Prostate gland (tissue), 2 donors: ENCODE measurements at regions not wholly inside any gene's neighbourhood (a gene's known extent, or its start where the extent isn't known, plus 50 kb on each side); places are given as distances from the start of the nearest gene placed in this dataset.

ENCODE experiments used
- DNase-seq: peaks from one replicate; pipeline ENCODE4 v3.0.0-alpha.2; 2019; ENCODE audit warnings: low spot score
- H3K27ac ChIP-seq, 2 donors: fragments of 200-600 bp; sonication (generic); 2 replicates each; pipeline ENCODE4 v1.5.1; 2017 to 2019
- H3K27me3 ChIP-seq: fragments of 200-600 bp; sonication (generic); replicated peaks from 2 replicates; pipeline ENCODE4 v1.5.1; 2019; ENCODE audit not compliant: insufficient read depth
- H3K36me3 ChIP-seq, 2 donors: fragments of 200-600 bp; sonication (generic); 1 replicate in 1 of 2; 2 replicates in 1 of 2; pipeline versions ENCODE4 v1.5.1 to v1.8.1; 2017 to 2019
- H3K4me1 ChIP-seq: fragments of 200-600 bp; sonication (generic); replicated peaks from 2 replicates; pipeline ENCODE4 v1.5.1; 2019
- H3K4me3 ChIP-seq, 2 donors: fragments of 200-600 bp; sonication (generic); 2 replicates each; pipeline ENCODE4 v1.5.1; 2017 to 2019
- H3K9me3 ChIP-seq: fragments of 200-600 bp; sonication (generic); 2 replicates; pipeline ENCODE4 v1.5.1; 2017
- CTCF ChIP-seq, 4 experiments: fragments of 200-600 bp in 2 of 4; fragments of 450-650 bp in 2 of 4; sonication (generic) in 2 of 4; IDR thresholded peaks; 1 replicate in 3 of 4; 2 replicates in 1 of 4; pipeline ENCODE4 v1.5.1; 2016 to 2019; ENCODE audit warnings: antibody characterized with exemption in 4 of 4, mild to moderate bottlenecking in 2 of 4, moderate library complexity in 2 of 4
- POLR2A ChIP-seq: fragments of 450-650 bp; IDR thresholded peaks from one replicate; pipeline ENCODE4 v1.6.1; 2016; ENCODE audit warnings: antibody characterized with exemption, mild to moderate bottlenecking
- POLR2AphosphoS5 ChIP-seq: sonication (generic); formaldehyde crosslinking; IDR thresholded peaks from one replicate; pipeline ENCODE4 v1.6.1; 2017; ENCODE audit warnings: antibody characterized with exemption
- WGBS: methylation state at CpG from one replicate; pipeline ENCODE4 v1.1.5; 2018; 5-methylcytosine and 5-hydroxymethylcytosine counted together
- intact Hi-C: fragments of 100-400 bp; cut with DNase I; formaldehyde crosslinking; loops from one replicate; pipeline ENCODE4 v1.14.2; 2022

- H3K9me3 ChIP-seq: no peaks in the 10 kb centered on the region
- H3K4me3 ChIP-seq: no peak overlapping the region
- DNase-seq: no peak
- no peak for TF ChIP-seq CTCF (IDR thresholded peaks at IDR 0.05)
- no peak for TF ChIP-seq POLR2AphosphoS5
- no peak for TF ChIP-seq POLR2A
- no peaks in the 10 kb centered on the region for H3K4me1 ChIP-seq
- no peak overlapping the region for H3K27ac ChIP-seq
- intact Hi-C loops: no loop called here
- H3K36me3 ChIP-seq: no peaks in the 10 kb centered on the region
- H3K27me3 ChIP-seq: no peaks in the 10 kb centered on the region
Observed at GRCh38 chr11:133739481-133739880, 105.8 kb downstream of the SPATA19 start.

- Histone ChIP-seq H3K4me1 (no peaks in the 10 kb centered on the region), H3K27ac (no peak overlapping the region), H3K27me3 (no peaks in the 10 kb centered on the region), H3K4me3 (no peak overlapping the region), H3K9me3 (no peaks in the 10 kb centered on the region), H3K36me3 (no peaks in the 10 kb centered on the region)
- TF ChIP-seq POLR2A (no peak), POLR2AphosphoS5 (no peak), CTCF (IDR thresholded peaks at IDR 0.05) (no peak)
- DNase-seq: no peak
- 100% methylated on average over 1 of the region's 1 CpG for WGBS
- intact Hi-C loops: no loop called here
Observed at GRCh38 chr11:133738624-133739023, 106.7 kb downstream of the SPATA19 start.

GRCh38 chr11:133733631-133734030, 111.7 kb downstream of the SPATA19 start:
- Histone ChIP-seq H3K27ac (no peak overlapping the region), H3K27me3 (no peaks in the 10 kb centered on the region), H3K36me3 (no peaks in the 10 kb centered on the region), H3K4me1 (no peaks in the 10 kb centered on the region), H3K9me3 (no peaks in the 10 kb centered on the region), H3K4me3 (no peak overlapping the region)
- no peak for DNase-seq
- WGBS: 78% methylated on average over 6 of the region's 6 CpGs
- no peak for TF ChIP-seq CTCF (IDR thresholded peaks at IDR 0.05)
- intact Hi-C loops: no loop called here

GRCh38 chr11:133732109-133732674, 113.1 kb downstream of the SPATA19 start:
- no peaks in the 10 kb centered on the region for H3K36me3 ChIP-seq
- no peak overlapping the region for H3K27ac ChIP-seq
- WGBS: 84% methylated on average over 10 of the region's 10 CpGs
- intact Hi-C loops: no loop called here
- no peaks in the 10 kb centered on the region for H3K4me1 ChIP-seq
- H3K9me3 ChIP-seq: no peaks in the 10 kb centered on the region
- no peaks in the 10 kb centered on the region for H3K27me3 ChIP-seq
- no peak for TF ChIP-seq CTCF (IDR thresholded peaks at IDR 0.05)
- TF ChIP-seq POLR2A: no peak
- no peak for TF ChIP-seq POLR2AphosphoS5
- no peak overlapping the region for H3K4me3 ChIP-seq
- DNase-seq: no peak

- DNase-seq: no peak
- no peak for TF ChIP-seq CTCF (IDR thresholded peaks at IDR 0.05)
- no peak for TF ChIP-seq POLR2A
- no peak for TF ChIP-seq POLR2AphosphoS5
- H3K9me3 ChIP-seq: no peaks in the 10 kb centered on the region
- WGBS: 82% methylated on average over 8 of the region's 8 CpGs
- no peaks in the 10 kb centered on the region for H3K27me3 ChIP-seq
- H3K4me1 ChIP-seq: no peaks in the 10 kb centered on the region
- no peak overlapping the region for H3K27ac ChIP-seq
- no peaks in the 10 kb centered on the region for H3K36me3 ChIP-seq
- intact Hi-C loops: no loop called here
- no peak overlapping the region for H3K4me3 ChIP-seq
Observed at GRCh38 chr11:133727774-133728173, 117.5 kb downstream of the SPATA19 start.
